ENCODE measurements at regions not wholly inside any gene's neighbourhood (a gene's known extent, or its start where the extent isn't known, plus 50 kb on each side); places are given as distances from the start of the nearest gene placed in this dataset.

DNA sequence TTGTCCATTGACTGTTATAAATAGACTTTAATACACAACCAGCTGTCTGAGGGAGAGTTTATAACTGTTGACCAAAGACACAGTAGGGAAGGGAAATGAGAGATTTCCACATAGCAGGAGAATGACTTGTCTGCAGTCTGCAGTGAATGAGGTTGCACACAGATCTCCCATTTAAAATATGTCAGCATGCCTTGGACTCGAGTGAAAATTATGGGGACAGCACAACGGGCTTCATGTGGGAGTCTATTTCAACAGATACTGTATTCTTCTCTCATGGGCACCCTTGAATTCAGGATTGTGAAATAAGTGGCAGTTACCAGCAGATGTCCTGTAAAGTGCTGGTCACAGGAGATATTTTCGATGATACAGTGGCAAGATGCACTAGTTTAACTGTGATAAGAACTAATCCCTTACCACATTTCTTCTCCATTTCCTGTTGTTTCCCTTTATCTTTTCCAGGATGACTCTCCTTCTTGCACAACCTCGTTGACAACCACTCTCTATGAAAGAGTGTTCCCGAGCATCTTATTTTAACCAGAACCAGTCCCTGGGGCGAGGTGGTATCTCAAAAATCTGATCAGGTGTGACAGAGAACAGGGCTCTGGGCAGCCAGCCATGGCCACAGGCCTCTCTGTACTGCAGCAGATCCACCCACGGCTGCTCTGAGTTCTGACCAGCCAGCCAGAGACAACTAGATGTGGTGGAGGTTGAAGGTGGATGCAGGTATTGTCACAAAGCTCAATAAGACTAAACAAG lies 51.5 kb upstream of the MAP3K1 start:
- Histone ChIP-seq H3K27me3 (no peaks in the 10 kb centered on the region), H3K4me1 (peaks cover 0 to 5% (median 2%) of the 10 kb centered on the region in 4 donors), H3K36me3 (no peaks in the 10 kb centered on the region), H3K9me3 (no peaks in the 10 kb centered on the region), H3K27ac (no peak overlapping the region), H3K4me3 (no peak overlapping the region)
- 35 to 64% (median 54%) methylated on average over 7 of the region's 7 CpGs for WGBS, 5 donors
- DNase-seq = peak in 1 of 2 donors; percentile 16
- TF ChIP-seq, protein P1, sequence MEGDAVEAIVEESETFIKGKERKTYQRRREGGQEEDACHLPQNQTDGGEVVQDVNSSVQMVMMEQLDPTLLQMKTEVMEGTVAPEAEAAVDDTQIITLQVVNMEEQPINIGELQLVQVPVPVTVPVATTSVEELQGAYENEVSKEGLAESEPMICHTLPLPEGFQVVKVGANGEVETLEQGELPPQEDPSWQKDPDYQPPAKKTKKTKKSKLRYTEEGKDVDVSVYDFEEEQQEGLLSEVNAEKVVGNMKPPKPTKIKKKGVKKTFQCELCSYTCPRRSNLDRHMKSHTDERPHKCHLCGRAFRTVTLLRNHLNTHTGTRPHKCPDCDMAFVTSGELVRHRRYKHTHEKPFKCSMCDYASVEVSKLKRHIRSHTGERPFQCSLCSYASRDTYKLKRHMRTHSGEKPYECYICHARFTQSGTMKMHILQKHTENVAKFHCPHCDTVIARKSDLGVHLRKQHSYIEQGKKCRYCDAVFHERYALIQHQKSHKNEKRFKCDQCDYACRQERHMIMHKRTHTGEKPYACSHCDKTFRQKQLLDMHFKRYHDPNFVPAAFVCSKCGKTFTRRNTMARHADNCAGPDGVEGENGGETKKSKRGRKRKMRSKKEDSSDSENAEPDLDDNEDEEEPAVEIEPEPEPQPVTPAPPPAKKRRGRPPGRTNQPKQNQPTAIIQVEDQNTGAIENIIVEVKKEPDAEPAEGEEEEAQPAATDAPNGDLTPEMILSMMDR (IDR thresholded peaks at IDR 0.05) = no peak
- TF ChIP-seq POLR2AphosphoS5 (IDR thresholded peaks at IDR 0.05) (no peak), EP300 (IDR thresholded peaks at IDR 0.05) (no peak), POLR2A (IDR thresholded peaks at IDR 0.05) (no peak)
- intact Hi-C loops (cut with DNase I; ENCODE audit: low total_unique reads) = no loop called here

DNA sequence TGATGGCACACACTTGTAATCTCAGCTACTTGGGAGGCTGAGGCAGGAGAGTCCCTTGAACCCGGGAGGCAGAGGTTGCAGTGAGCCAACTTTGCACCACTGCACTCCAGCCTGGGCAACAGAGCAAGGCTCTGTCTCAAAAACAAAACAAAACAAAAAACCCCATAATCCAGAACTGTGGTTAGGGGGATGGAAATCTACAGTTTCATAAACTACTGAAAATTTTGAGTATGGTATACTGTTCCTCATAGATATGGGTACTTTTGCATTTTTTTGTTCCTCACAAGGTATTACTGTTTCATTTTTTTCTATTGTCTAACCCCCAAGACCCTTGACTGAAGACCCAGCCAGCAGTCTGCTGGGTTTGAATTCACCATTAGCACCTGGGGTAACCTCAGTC lies 52.2 kb upstream of the MAP3K1 start:
- peaks cover 0 to 5% (median 2%) of the 10 kb centered on the region in 4 donors for H3K4me1 ChIP-seq
- intact Hi-C loops (cut with DNase I; ENCODE audit: low total_unique reads) = no loop called here
- no peaks in the 10 kb centered on the region for H3K36me3 ChIP-seq
- H3K4me3 ChIP-seq = no peak overlapping the region
- WGBS, 5 donors = 80 to 95% (median 92%) methylated on average over 1 of the region's 1 CpG
- H3K9me3 ChIP-seq = no peaks in the 10 kb centered on the region
- no peak for DNase-seq
- no peak overlapping the region for H3K27ac ChIP-seq
- H3K27me3 ChIP-seq = no peaks in the 10 kb centered on the region
- no peak for TF ChIP-seq POLR2A (IDR thresholded peaks at IDR 0.05)
- TF ChIP-seq, protein P1 (IDR thresholded peaks at IDR 0.05) = no peak
- TF ChIP-seq EP300 (IDR thresholded peaks at IDR 0.05) = no peak
- TF ChIP-seq POLR2AphosphoS5 (IDR thresholded peaks at IDR 0.05) = no peak

DNA sequence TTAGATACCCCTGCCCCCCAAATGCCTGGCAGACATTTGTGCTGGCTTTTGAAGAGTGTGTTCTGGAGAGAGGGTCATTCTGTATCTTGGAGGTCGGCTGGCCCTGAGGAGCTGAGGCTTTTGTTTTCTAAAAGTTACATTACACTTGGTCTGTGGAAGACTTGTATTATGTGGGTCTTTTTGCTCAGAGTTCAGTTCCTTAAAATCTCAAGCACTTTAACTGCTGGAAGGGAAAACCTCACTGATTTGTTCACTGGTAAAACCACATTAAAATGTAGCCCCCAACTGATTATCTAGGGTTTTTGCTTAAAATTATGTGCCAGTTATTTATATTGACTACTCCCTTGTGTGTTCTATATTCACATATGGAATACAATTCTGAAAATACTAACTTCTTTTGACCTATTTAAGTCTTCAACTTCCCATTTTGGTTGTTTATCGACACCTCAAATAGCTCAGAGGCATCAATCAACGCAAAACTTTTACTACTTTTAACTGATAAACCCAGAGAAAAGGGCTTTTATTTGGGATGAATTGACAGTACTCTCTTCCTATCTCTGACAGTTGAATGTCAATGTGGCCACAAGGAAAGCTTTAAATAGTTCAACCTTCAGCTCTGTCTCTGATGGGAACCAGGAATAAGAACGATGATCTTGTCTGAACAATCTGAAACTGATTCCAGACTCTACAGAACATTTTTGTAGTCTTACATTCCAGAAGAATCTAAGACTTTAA lies 54.0 kb upstream of the MAP3K1 start:
- DNase-seq = no peak
- H3K9me3 ChIP-seq = no peaks in the 10 kb centered on the region
- 67 to 71% (median 70%) methylated on average over 4 of the region's 4 CpGs for WGBS, 5 donors
- no peaks in the 10 kb centered on the region for H3K27me3 ChIP-seq
- no peak for TF ChIP-seq POLR2AphosphoS5 (IDR thresholded peaks at IDR 0.05)
- TF ChIP-seq, protein P1 (IDR thresholded peaks at IDR 0.05) = no peak
- no peak for TF ChIP-seq EP300 (IDR thresholded peaks at IDR 0.05)
- no peak for TF ChIP-seq POLR2A (IDR thresholded peaks at IDR 0.05)
- intact Hi-C loops (cut with DNase I; ENCODE audit: low total_unique reads) = no loop called here
- H3K4me1 ChIP-seq = peaks cover 0 to 5% (median 2%) of the 10 kb centered on the region in 4 donors
- no peak overlapping the region for H3K4me3 ChIP-seq
- no peak overlapping the region for H3K27ac ChIP-seq
- no peaks in the 10 kb centered on the region for H3K36me3 ChIP-seq

DNA sequence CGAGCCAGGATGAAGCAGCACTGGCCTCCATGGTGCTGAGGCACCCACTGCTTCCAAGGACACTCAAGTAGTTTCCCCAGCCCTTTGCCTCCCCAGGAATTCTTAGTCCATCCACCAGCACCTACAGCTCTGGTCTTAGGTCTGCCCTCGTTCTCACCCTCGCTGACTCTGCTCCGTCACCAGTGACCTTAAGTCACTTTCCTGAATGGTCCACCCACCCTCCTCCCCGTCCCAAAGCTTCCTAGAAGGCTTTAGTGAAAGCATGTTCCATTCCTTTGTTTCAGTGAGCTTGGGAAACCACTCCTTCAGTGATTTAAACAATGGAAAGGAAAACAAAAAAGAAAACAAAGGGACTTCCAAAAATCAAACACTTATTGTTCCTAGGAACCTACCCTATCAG lies 54.6 kb upstream of the MAP3K1 start:
- H3K4me3 ChIP-seq = no peak overlapping the region
- intact Hi-C loops (cut with DNase I; ENCODE audit: low total_unique reads) = no loop called here
- no peak overlapping the region for H3K27ac ChIP-seq
- no peak for DNase-seq
- H3K9me3 ChIP-seq = no peaks in the 10 kb centered on the region
- H3K36me3 ChIP-seq = no peaks in the 10 kb centered on the region
- H3K27me3 ChIP-seq = no peaks in the 10 kb centered on the region
- WGBS, 5 donors = 40 to 62% (median 44%) methylated on average over 5 of the region's 5 CpGs
- no peak for TF ChIP-seq POLR2A (IDR thresholded peaks at IDR 0.05)
- peaks cover 0 to 5% (median 2%) of the 10 kb centered on the region in 4 donors for H3K4me1 ChIP-seq

Measured in stomach (tissue), 8 donors.